HCT116 (cell line): ENCODE measurements at regions not wholly inside any gene's neighbourhood (a gene's known extent, or its start where the extent isn't known, plus 50 kb on each side); places are given as distances from the start of the nearest gene placed in this dataset.

Experiments
- ATAC-seq: fragments of 200-7000 bp; cut with Tn5 transposase; 2 replicates; pipeline ENCODE4 v1.9.1; 2020; ENCODE audit warnings: mild to moderate bottlenecking, moderate library complexity
- BruUV-seq: library from RNA; stranded (reverse); fragments of 400-500 nt; replicated peaks from 2 replicates; lab custom pipeline; 2021; lab: Mats Ljungman, UMichigan
- CTCF ChIA-PET: fragments of 300-600 bp; sonication (Branson Sonifier 250); formaldehyde crosslinking; loops from one replicate; lab custom pipeline; 2021; ENCODE audit warnings: antibody characterized with exemption; lab: Charles Lee
- POLR2A ChIA-PET: fragments of 300-600, 350-600 bp; sonication (Branson Sonifier 250); formaldehyde crosslinking; loops from one replicate; lab custom pipeline; 2021; ENCODE audit warnings: antibody characterized with exemption; lab: Charles Lee
- RAD21 ChIA-PET, 2 experiments: fragments of 300-600 bp; sonication (Branson Sonifier 250); formaldehyde crosslinking; loops; one replicate each; lab custom pipeline; 2023; ENCODE audit warnings: low total read pairs in 2 of 2; ENCODE audit not compliant: uncharacterized antibody in 2 of 2, unreplicated experiment in 2 of 2, low non-redundant PET in 1 of 2; lab: Charles Lee
- DNase-seq: peaks from one replicate; pipeline ENCODE4 v3.0.0-alpha.2; 2010; ENCODE audit warnings: low read depth, low spot score
- H2AFZ ChIP-seq: fragments of 200-600 bp; shearing (Covaris generic), sonication (generic); 2 replicates; pipeline ENCODE4 v1.6.1; 2017; ENCODE audit warnings: low read depth, mixed run types, mixed read lengths, antibody characterized with exemption, low read length; ENCODE audit not compliant: poor library complexity, severe bottlenecking
- H3K27ac ChIP-seq: 2 replicates; pipeline ENCODE4 v1.5.1; 2012; ENCODE audit warnings: low read depth, low read length
- H3K27me3 ChIP-seq: fragments of 200-600 bp; sonication (generic); 2 replicates; pipeline ENCODE4 v1.6.1; 2016; ENCODE audit warnings: mixed run types, low read length, mixed read lengths; ENCODE audit not compliant: insufficient read depth
- H3K36me3 ChIP-seq, 2 experiments: fragments of 200-500 bp in 1 of 2; fragments of 200-600 bp in 1 of 2; sonication (Bioruptor generic) in 1 of 2; sonication (generic) in 1 of 2; 2 replicates each; pipeline versions ENCODE4 v1.5.1 to v1.6.1; 2014 to 2016; ENCODE audit warnings: low read length in 2 of 2, inconsistent platforms in 1 of 2, mixed read lengths in 1 of 2, mixed run types in 1 of 2; ENCODE audit not compliant: insufficient read depth in 2 of 2, control insufficient read depth in 1 of 2
- H3K4me1 ChIP-seq, 2 experiments: fragments of 200-600 bp in 1 of 2; sonication (generic) in 1 of 2; 2 replicates each; pipeline versions ENCODE4 v1.5.1 to v1.6.1; 2012 to 2017; ENCODE audit warnings: low read length in 2 of 2, inconsistent platforms in 1 of 2, mild to moderate bottlenecking in 1 of 2, mixed read lengths in 1 of 2, mixed run types in 1 of 2, moderate library complexity in 1 of 2; ENCODE audit not compliant: insufficient read depth in 2 of 2, control insufficient read depth in 1 of 2
- H3K4me2 ChIP-seq: fragments of 200-600 bp; sonication (generic); 2 replicates; pipeline ENCODE4 v1.6.1; 2017; ENCODE audit warnings: mixed run types, low read length, mixed read lengths
- H3K4me3 ChIP-seq, 2 experiments: fragments of 200-600 bp in 1 of 2; sonication (generic) in 1 of 2; replicated peaks in 1 of 2; 2 replicates each; pipeline ENCODE4 v1.5.1; 2011 to 2016; ENCODE audit warnings: low read length in 2 of 2, control low read depth in 1 of 2, low read depth in 1 of 2, mild to moderate bottlenecking in 1 of 2, mixed read lengths in 1 of 2, mixed run types in 1 of 2
- H3K79me2 ChIP-seq: fragments of 200-600 bp; sonication (generic); 2 replicates; pipeline ENCODE4 v1.6.1; 2017; ENCODE audit warnings: mild to moderate bottlenecking, mixed run types, low read length, moderate library complexity, mixed read lengths; ENCODE audit not compliant: insufficient read depth
- H3K9ac ChIP-seq: fragments of 200-600 bp; sonication (generic); 2 replicates; pipeline ENCODE4 v1.6.1; 2016; ENCODE audit warnings: low read length, mixed read lengths
- H3K9me2 ChIP-seq: fragments of 200-600 bp; sonication (generic), shearing (Covaris generic); 2 replicates; pipeline ENCODE4 v1.6.1; 2017; ENCODE audit warnings: mixed run types, mild to moderate bottlenecking, moderate library complexity; ENCODE audit not compliant: insufficient read depth
- H3K9me3 ChIP-seq, 2 experiments: fragments of 200-500 bp in 1 of 2; fragments of 200-600 bp in 1 of 2; sonication (Bioruptor generic) in 1 of 2; sonication (generic) in 1 of 2; 2 replicates each; pipeline ENCODE4 v1.6.1; 2014 to 2017; ENCODE audit warnings: low read length in 2 of 2, mixed read lengths in 2 of 2, inconsistent platforms in 1 of 2, low read depth in 1 of 2, mild to moderate bottlenecking in 1 of 2, mixed run types in 1 of 2, moderate library complexity in 1 of 2; ENCODE audit not compliant: control insufficient read depth in 1 of 2, insufficient read depth in 1 of 2
- H4K20me1 ChIP-seq: fragments of 200-600 bp; sonication (generic), shearing (Covaris generic); 2 replicates; pipeline ENCODE4 v1.6.1; 2017; ENCODE audit warnings: mixed run types, mild to moderate bottlenecking, moderate library complexity; ENCODE audit not compliant: insufficient read depth
- CBX3 ChIP-seq: IDR thresholded peaks from 2 replicates; pipeline ENCODE4 v1.6.1; 2012; ENCODE audit warnings: low read depth
- CEBPB ChIP-seq: IDR thresholded peaks from 2 replicates; pipeline ENCODE4 v1.6.1; 2012; ENCODE audit warnings: low read depth
- CTCF ChIP-seq, 3 experiments: fragments of 200-600 bp in 1 of 3; sonication (generic) in 1 of 3; IDR thresholded peaks in 2 of 3; conservative IDR thresholded peaks in 1 of 3; 2 replicates each; pipeline ENCODE4 v1.5.1; 2012 to 2017; ENCODE audit warnings: low read depth in 2 of 3, low read length in 2 of 3, antibody characterized with exemption in 1 of 3, borderline replicate concordance in 1 of 3, control low read depth in 1 of 3, mild to moderate bottlenecking in 1 of 3, mixed read lengths in 1 of 3, mixed run types in 1 of 3, moderate library complexity in 1 of 3; ENCODE audit not compliant: insufficient read depth in 1 of 3
- EGR1 ChIP-seq: IDR thresholded peaks from 2 replicates; pipeline ENCODE4 v1.6.1; 2012; ENCODE audit warnings: low read depth
- ELF1 ChIP-seq: IDR thresholded peaks from 2 replicates; pipeline ENCODE4 v1.6.1; 2012; ENCODE audit warnings: low read depth, borderline replicate concordance
- EZH2 ChIP-seq: fragments of 200-600 bp; sonication (generic); IDR thresholded peaks from 2 replicates; pipeline ENCODE4 v1.6.1; 2017; ENCODE audit warnings: antibody characterized with exemption, mixed run types
- FOSL1 ChIP-seq: IDR thresholded peaks from 2 replicates; pipeline ENCODE4 v1.6.1; 2012; ENCODE audit warnings: low read depth
- POLR2A ChIP-seq: IDR thresholded peaks from 2 replicates; pipeline ENCODE4 v1.7.0; 2011; ENCODE audit warnings: borderline replicate concordance; ENCODE audit not compliant: insufficient read depth, insufficient read length; ENCODE audit errors: extremely low read depth
- POLR2AphosphoS5 ChIP-seq: IDR thresholded peaks from 2 replicates; pipeline ENCODE4 v1.6.1; 2011; ENCODE audit warnings: mild to moderate bottlenecking, low read depth, low read length, moderate library complexity
- RAD21 ChIP-seq: IDR thresholded peaks from 2 replicates; pipeline ENCODE4 v1.6.1; 2012; ENCODE audit warnings: low read depth, mild to moderate bottlenecking
- REST ChIP-seq: IDR thresholded peaks from 2 replicates; pipeline ENCODE4 v1.6.1; 2012; ENCODE audit warnings: low read depth
- SIN3A ChIP-seq: IDR thresholded peaks from 2 replicates; pipeline ENCODE4 v1.6.1; 2012; ENCODE audit warnings: low read depth
- SRF ChIP-seq: IDR thresholded peaks from 2 replicates; pipeline ENCODE4 v1.6.1; 2012; ENCODE audit warnings: low read depth
- TCF7L2 ChIP-seq: IDR thresholded peaks from 2 replicates; pipeline ENCODE4 v1.7.0; 2011; ENCODE audit warnings: borderline replicate concordance, inconsistent platforms; ENCODE audit not compliant: insufficient read depth, insufficient read length; ENCODE audit errors: extremely low read depth
- YY1 ChIP-seq: IDR thresholded peaks from 2 replicates; pipeline ENCODE4 v1.6.1; 2011; ENCODE audit warnings: low read length, low read depth, moderate library complexity, mild to moderate bottlenecking; ENCODE audit not compliant: insufficient replicate concordance; ENCODE audit errors: extremely low read depth
- ZBTB33 ChIP-seq: IDR thresholded peaks from 2 replicates; pipeline ENCODE4 v1.6.1; 2011; ENCODE audit warnings: mild to moderate bottlenecking, low read length, moderate library complexity; ENCODE audit not compliant: insufficient replicate concordance; ENCODE audit errors: extremely low read depth
- ZFX ChIP-seq: fragments of 450-650 bp; IDR thresholded peaks from 2 replicates; pipeline ENCODE4 v1.6.1; 2017
- intact Hi-C: fragments of 100-400 bp; cut with micrococcal nuclease; formaldehyde crosslinking; loops from 2 replicates; pipeline ENCODE4 v1.10.0; 2022

GRCh38 chr3:145197821-145198220, 963.2 kb downstream of the PLOD2 start:
- DNase-seq, result no peak
- Histone ChIP-seq H3K4me2 (no peak overlapping the region), H3K9ac (no peak overlapping the region), H2AFZ (no peak overlapping the region), H3K27me3 (no peaks in the 10 kb centered on the region), H3K27ac (no peak overlapping the region), H3K79me2 (no peaks in the 10 kb centered on the region), H3K9me2 (no peaks in the 10 kb centered on the region), H3K4me3 (no peak overlapping the region), H3K36me3 (no peaks in the 10 kb centered on the region; a peak in 1 of 4 replicates), H3K4me1 (no peaks in the 10 kb centered on the region), H4K20me1 (no peaks in the 10 kb centered on the region), H3K9me3 (no peaks in the 10 kb centered on the region; a peak in 1 of 4 replicates)
- no peak for ATAC-seq
- ChIA-PET POLR2A (no interaction called here), CTCF (no interaction called here), RAD21 (no interaction called here)
- intact Hi-C loops, result no loop called here
- no peak for TF ChIP-seq ELF1
- TF ChIP-seq POLR2A, result no peak
- no peak for TF ChIP-seq EZH2
- TF ChIP-seq RAD21, result no peak
- no peak for TF ChIP-seq SRF
- no peak for TF ChIP-seq FOSL1
- TF ChIP-seq ZBTB33, result no peak
- TF ChIP-seq ZFX, result no peak
- no peak for TF ChIP-seq CBX3
- TF ChIP-seq EGR1, result no peak
- TF ChIP-seq CEBPB, result no peak
- no peak for TF ChIP-seq YY1
- TF ChIP-seq TCF7L2, result no peak
- no peak for TF ChIP-seq SIN3A
- TF ChIP-seq CTCF (IDR thresholded peaks at IDR 0.05 in 2 of 3, conservative IDR thresholded peaks at IDR 0.05 in 1 of 3; ENCODE audit: borderline replicate concordance in 1 of 3, insufficient read depth in 1 of 3, low read depth in 2 of 3, low read length in 2 of 3), result no peak
- TF ChIP-seq REST, result no peak
- TF ChIP-seq POLR2AphosphoS5, result no peak
- BruUV-seq, result no TSS peak
